HUDEP-2 (cell line): ENCODE measurements at regions not wholly inside any gene's neighbourhood (a gene's known extent, or its start where the extent isn't known, plus 50 kb on each side); places are given as distances from the start of the nearest gene placed in this dataset.

Experiments
- DNase-seq, 76 experiments: peaks; one replicate each; lab custom pipeline; 2025; ENCODE audit not compliant: unreplicated experiment in 76 of 76; lab: John Stamatoyannopoulos, UW

- no peak for DNase-seq
Measured at GRCh38 chr1:69121723-69122122, 446.0 kb upstream of the LRRC7 start.

- DNase-seq: no peak
Measured at GRCh38 chr1:69122373-69122772, 445.3 kb upstream of the LRRC7 start.

- DNase-seq: no peak
Measured at GRCh38 chr1:69123486-69123885, 444.2 kb upstream of the LRRC7 start.

- DNase-seq: no peak
Measured at GRCh38 chr1:69126796-69127195, 440.9 kb upstream of the LRRC7 start.

- DNase-seq: no peak
Measured at GRCh38 chr1:69128204-69128603, 439.5 kb upstream of the LRRC7 start.

GRCh38 chr1:69129538-69129937 lies 438.2 kb upstream of the LRRC7 start:
- DNase-seq: no peak

GRCh38 chr1:69138172-69138571 lies 429.6 kb upstream of the LRRC7 start:
- no peak for DNase-seq

- no peak for DNase-seq
Measured at GRCh38 chr1:69139007-69139406, 428.7 kb upstream of the LRRC7 start.

GRCh38 chr1:69146303-69146702 lies 421.4 kb upstream of the LRRC7 start:
- no peak for DNase-seq

GRCh38 chr1:69148731-69149130 lies 419.0 kb upstream of the LRRC7 start:
- no peak for DNase-seq

- DNase-seq: no peak
Measured at GRCh38 chr1:69157046-69157756, 410.5 kb upstream of the LRRC7 start.

- DNase-seq: no peak
Measured at GRCh38 chr1:69163241-69163640, 404.5 kb upstream of the LRRC7 start.

GRCh38 chr1:69163779-69164178 lies 403.9 kb upstream of the LRRC7 start:
- no peak for DNase-seq

- no peak for DNase-seq
Measured at GRCh38 chr1:69167876-69168275, 399.8 kb upstream of the LRRC7 start.

GRCh38 chr1:69171248-69171647 lies 396.5 kb upstream of the LRRC7 start:
- DNase-seq: no peak

GRCh38 chr1:69172003-69173000 lies 395.4 kb upstream of the LRRC7 start:
- DNase-seq: no peak

GRCh38 chr1:69175053-69175452 lies 392.7 kb upstream of the LRRC7 start:
- DNase-seq: no peak

GRCh38 chr1:69180358-69180757 lies 387.4 kb upstream of the LRRC7 start:
- DNase-seq: no peak

- DNase-seq: no peak
Measured at GRCh38 chr1:69185378-69185777, 382.3 kb upstream of the LRRC7 start.

- no peak for DNase-seq
Measured at GRCh38 chr1:69191335-69191734, 376.4 kb upstream of the LRRC7 start.

GRCh38 chr1:69195136-69195535 lies 372.6 kb upstream of the LRRC7 start:
- no peak for DNase-seq

- DNase-seq: no peak
Measured at GRCh38 chr1:69196071-69196470, 371.7 kb upstream of the LRRC7 start.
